ENCODE measurements at regions not wholly inside any gene's neighbourhood (a gene's known extent, or its start where the extent isn't known, plus 50 kb on each side); places are given as distances from the start of the nearest gene placed in this dataset.

DNA sequence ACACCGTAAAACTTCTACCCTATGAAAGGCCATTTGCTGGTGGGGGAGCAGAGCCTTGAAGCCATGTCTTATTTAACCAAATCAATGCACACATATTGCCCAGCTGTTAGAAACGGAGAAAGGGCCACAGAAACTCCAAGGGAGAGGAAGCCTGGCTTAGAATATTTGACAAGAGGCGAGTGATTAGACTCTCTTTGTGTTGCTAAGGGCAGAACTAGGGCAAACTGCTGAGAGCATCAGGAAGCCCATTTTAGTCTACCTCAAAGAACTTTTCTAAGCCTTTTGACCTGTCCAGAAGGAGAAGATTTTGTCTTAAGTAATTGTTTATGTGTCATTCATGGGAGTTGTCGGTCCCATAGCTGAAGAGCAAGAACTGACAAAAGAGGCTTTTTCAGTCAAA lies 54.4 kb upstream of the CELF4 start:
- in situ Hi-C loops (cut with MboI; ENCODE audit: low pct_ligation_motif_present in 1 of 4, low pct_unique_long_range_greater_than_20kb in 1 of 4, low sequenced_read_pairs in 3 of 4): no loop called here
- intact Hi-C loops (cut with DNase I; ENCODE audit: low total_unique reads): no loop called here
- Histone ChIP-seq H3K36me3 (no peaks in the 10 kb centered on the region), H3K27me3 (no peaks in the 10 kb centered on the region), H3K27ac (no peak overlapping the region), H3K9me3 (no peaks in the 10 kb centered on the region), H3K4me3 (no peak overlapping the region), H3K4me1 (no peaks in the 10 kb centered on the region)
- no peak for TF ChIP-seq POLR2A (IDR thresholded peaks at IDR 0.05)
- no peak for TF ChIP-seq EP300 (IDR thresholded peaks at IDR 0.05; ENCODE audit: low read depth)
- no peak for TF ChIP-seq POLR2AphosphoS5 (IDR thresholded peaks at IDR 0.05)
- TF ChIP-seq CTCF (IDR thresholded peaks at IDR 0.05): no peak
- no peak for DNase-seq
- WGBS, 2 donors (ENCODE audit: low coverage in 1 of 2): 67 to 81% methylated on average over 3 to 4 of the region's 4 CpGs

DNA sequence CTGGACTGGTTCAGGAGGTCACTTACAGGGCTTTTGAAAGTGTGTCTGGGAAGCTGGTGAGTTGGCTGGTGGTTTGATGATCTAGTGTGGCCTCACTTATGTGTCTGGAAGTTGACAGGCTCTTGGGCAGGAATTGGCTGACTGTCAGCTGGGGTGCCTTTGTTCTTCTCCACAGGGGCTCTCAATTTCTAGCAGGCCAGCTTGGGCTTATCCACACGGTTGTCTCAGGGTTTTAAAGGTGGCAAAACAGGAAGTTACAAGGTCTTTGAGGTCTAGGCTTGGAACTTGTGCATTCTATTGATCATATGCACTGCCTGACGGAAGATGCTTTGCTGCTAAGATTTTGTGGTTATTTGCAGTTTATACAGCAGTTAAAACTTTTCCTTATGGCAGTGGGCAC lies 52.0 kb upstream of the CELF4 start:
- no peaks in the 10 kb centered on the region for H3K9me3 ChIP-seq
- TF ChIP-seq EP300 (IDR thresholded peaks at IDR 0.05; ENCODE audit: low read depth) (no peak), POLR2AphosphoS5 (IDR thresholded peaks at IDR 0.05) (no peak)
- intact Hi-C loops (cut with DNase I; ENCODE audit: low total_unique reads): no loop called here
- H3K27ac ChIP-seq: no peak overlapping the region
- H3K4me3 ChIP-seq: no peak overlapping the region
- no peaks in the 10 kb centered on the region for H3K27me3 ChIP-seq
- H3K4me1 ChIP-seq: no peaks in the 10 kb centered on the region
- DNase-seq: no peak
- in situ Hi-C loops (cut with MboI; ENCODE audit: low pct_ligation_motif_present in 1 of 4, low pct_unique_long_range_greater_than_20kb in 1 of 4, low sequenced_read_pairs in 3 of 4): no loop called here
- 9% methylated on average over 2 of the region's 2 CpGs; no CpG with 5 or more reads in 1 of the 2 donors for WGBS, 2 donors (ENCODE audit: low coverage in 1 of 2)
- no peaks in the 10 kb centered on the region for H3K36me3 ChIP-seq

Small RNA genes in the stretch of these regions (small RNA-seq; reads per million reads assigned to genes)
- 0 reads per million in 4 donors for gene AC011712.1
- 0 reads per million in 4 donors for gene MIR4318
- gene MIR5583-1: 0 reads per million in 4 donors
- gene RN7SKP182: 0 reads per million in 4 donors
- 0 reads per million in 4 donors for gene RNU6-1242P
- gene RNU6-706P: 0 reads per million in 4 donors
